CD14-positive monocyte (primary cell): ENCODE measurements at regions not wholly inside any gene's neighbourhood (a gene's known extent, or its start where the extent isn't known, plus 50 kb on each side); places are given as distances from the start of the nearest gene placed in this dataset.

Source experiments
- DNase-seq, 3 donors: peaks; one replicate each; pipeline ENCODE4 v3.0.0-alpha.2; 2011 to 2022
- H2AFZ ChIP-seq: 2 replicates; pipeline ENCODE4 v1.6.0; 2012; ENCODE audit warnings: mild to moderate bottlenecking, low read depth, low read length, inconsistent platforms; ENCODE audit not compliant: insufficient read depth, poor library complexity, severe bottlenecking
- H3K27ac ChIP-seq, 2 donors: 1 replicate in 1 of 2; 2 replicates in 1 of 2; pipeline ENCODE4 v1.5.1; 2012 to 2013; ENCODE audit warnings: low read length in 2 of 2, control low read depth in 1 of 2, inconsistent platforms in 1 of 2, low read depth in 1 of 2, mild to moderate bottlenecking in 1 of 2
- H3K27me3 ChIP-seq, 2 donors: one replicate each; pipeline versions ENCODE4 v1.6.0 to v1.6.1; 2011 to 2013; ENCODE audit warnings: low read length in 2 of 2; ENCODE audit not compliant: control insufficient read depth in 2 of 2, insufficient read depth in 2 of 2
- H3K36me3 ChIP-seq, 2 donors: replicated peaks in 1 of 2; 1 replicate in 1 of 2; 2 replicates in 1 of 2; pipeline versions ENCODE4 v1.5.1 to v1.6.1; 2012 to 2013; ENCODE audit warnings: low read length in 2 of 2, control low read depth in 1 of 2, inconsistent platforms in 1 of 2, mild to moderate bottlenecking in 1 of 2; ENCODE audit not compliant: insufficient read depth in 2 of 2, control insufficient read depth in 1 of 2
- H3K4me1 ChIP-seq, 2 donors: 1 replicate in 1 of 2; 2 replicates in 1 of 2; pipeline versions ENCODE4 v1.5.1 to v1.6.1; 2012 to 2013; ENCODE audit warnings: low read length in 2 of 2, control low read depth in 1 of 2, inconsistent platforms in 1 of 2, mild to moderate bottlenecking in 1 of 2, moderate library complexity in 1 of 2; ENCODE audit not compliant: insufficient read depth in 2 of 2, control insufficient read depth in 1 of 2
- H3K4me2 ChIP-seq: replicated peaks from 2 replicates; pipeline ENCODE3; 2012; ENCODE audit warnings: low read length, moderate library complexity, mild to moderate bottlenecking; ENCODE audit not compliant: poor library complexity, severe bottlenecking; ENCODE audit errors: extremely low read depth
- H3K4me3 ChIP-seq, 3 experiments: fragments of 200-600 bp in 1 of 3; sonication (generic) in 1 of 3; replicated peaks in 1 of 3; 1 replicate in 2 of 3; 2 replicates in 1 of 3; pipeline ENCODE4 v1.5.1; 2011 to 2013; ENCODE audit warnings: low read length in 3 of 3, mild to moderate bottlenecking in 3 of 3, control low read depth in 2 of 3, low read depth in 2 of 3, inconsistent platforms in 1 of 3, moderate library complexity in 1 of 3
- H3K79me2 ChIP-seq: 2 replicates; pipeline ENCODE4 v1.6.0; 2012; ENCODE audit warnings: mild to moderate bottlenecking, control low read depth, inconsistent platforms, low read length, moderate library complexity; ENCODE audit not compliant: insufficient read depth
- H3K9ac ChIP-seq: 2 replicates; pipeline ENCODE4 v1.6.0; 2017; ENCODE audit warnings: low read length, mild to moderate bottlenecking; ENCODE audit not compliant: insufficient read depth, poor library complexity, severe bottlenecking
- H3K9me3 ChIP-seq, 2 donors: replicated peaks in 1 of 2; 1 replicate in 1 of 2; 2 replicates in 1 of 2; pipeline versions ENCODE4 v1.5.1 to v1.6.1; 2012 to 2013; ENCODE audit warnings: low read length in 2 of 2, control low read depth in 1 of 2; ENCODE audit not compliant: control insufficient read depth in 1 of 2, insufficient read depth in 1 of 2
- H4K20me1 ChIP-seq: 2 replicates; pipeline ENCODE4 v1.6.0; 2012; ENCODE audit warnings: mild to moderate bottlenecking, low read length, control low read depth, moderate library complexity; ENCODE audit not compliant: insufficient read depth
- H3K27ac Mint-ChIP-seq, 7 donors: one replicate each; pipeline ENCODE4 v1.8.0; 2020; ENCODE audit warnings: mild to moderate bottlenecking in 7 of 7, mixed read lengths in 7 of 7, moderate library complexity in 6 of 7, inconsistent platforms in 2 of 7
- H3K27me3 Mint-ChIP-seq, 3 donors: one replicate each; pipeline ENCODE4 v1.8.0; 2021 to 2022; ENCODE audit warnings: low read depth in 3 of 3, mild to moderate bottlenecking in 3 of 3, mixed read lengths in 3 of 3, moderate library complexity in 3 of 3, inconsistent platforms in 1 of 3
- H3K36me3 Mint-ChIP-seq, 2 donors: one replicate each; pipeline ENCODE4 v1.8.0; 2020; ENCODE audit warnings: mixed read lengths in 2 of 2, inconsistent platforms in 1 of 2, mild to moderate bottlenecking in 1 of 2
- H3K4me1 Mint-ChIP-seq: one replicate; pipeline ENCODE4 v1.8.0; 2020; ENCODE audit warnings: mild to moderate bottlenecking, mixed read lengths
- H3K4me3 Mint-ChIP-seq, 2 donors: one replicate each; pipeline ENCODE4 v1.8.0; 2020; ENCODE audit warnings: mild to moderate bottlenecking in 2 of 2, mixed read lengths in 2 of 2, moderate library complexity in 1 of 2
- H3K9me3 Mint-ChIP-seq, 7 donors: one replicate each; pipeline ENCODE4 v1.8.0; 2020 to 2022; ENCODE audit warnings: mixed read lengths in 7 of 7, mild to moderate bottlenecking in 6 of 7, moderate library complexity in 6 of 7, inconsistent platforms in 2 of 7
- WGBS: methylation state at CpG from one replicate; pipeline ENCODE4 v1.1.5; 2013; ENCODE audit warnings: missing lambda C conversion rate; ENCODE audit not compliant: insufficient coverage; 5-methylcytosine and 5-hydroxymethylcytosine counted together
- intact Hi-C, 2 donors: fragments of 100-400 bp; cut with micrococcal nuclease; formaldehyde crosslinking; loops; one replicate each; pipeline versions ENCODE4 v1.15.0 to v1.15.1; 2023
- TF ChIP-seq, protein P1 (sequence below): fragments of 200-600 bp; IDR thresholded peaks from one replicate; pipeline ENCODE4 v1.8.0; 2022; ENCODE audit warnings: antibody characterized with exemption, mild to moderate bottlenecking

- H3K36me3 ChIP-seq, result no peaks in the 10 kb centered on the region
- WGBS, result 95% methylated on average over 4 of the region's 6 CpGs
- Mint-ChIP-seq H3K4me1 (peaks cover 4% of the 10 kb centered on the region), H3K27ac (no peak overlapping the region), H3K36me3 (no peaks in the 10 kb centered on the region), H3K4me3 (peak overlapping the region in 1 of 2 donors; percentile 22), H3K9me3 (no peaks in the 10 kb centered on the region), H3K27me3 (peaks cover 21 to 39% (median 32%) of the 10 kb centered on the region in 3 donors)
- H3K9ac ChIP-seq, result no peak overlapping the region
- TF ChIP-seq, protein P1, sequence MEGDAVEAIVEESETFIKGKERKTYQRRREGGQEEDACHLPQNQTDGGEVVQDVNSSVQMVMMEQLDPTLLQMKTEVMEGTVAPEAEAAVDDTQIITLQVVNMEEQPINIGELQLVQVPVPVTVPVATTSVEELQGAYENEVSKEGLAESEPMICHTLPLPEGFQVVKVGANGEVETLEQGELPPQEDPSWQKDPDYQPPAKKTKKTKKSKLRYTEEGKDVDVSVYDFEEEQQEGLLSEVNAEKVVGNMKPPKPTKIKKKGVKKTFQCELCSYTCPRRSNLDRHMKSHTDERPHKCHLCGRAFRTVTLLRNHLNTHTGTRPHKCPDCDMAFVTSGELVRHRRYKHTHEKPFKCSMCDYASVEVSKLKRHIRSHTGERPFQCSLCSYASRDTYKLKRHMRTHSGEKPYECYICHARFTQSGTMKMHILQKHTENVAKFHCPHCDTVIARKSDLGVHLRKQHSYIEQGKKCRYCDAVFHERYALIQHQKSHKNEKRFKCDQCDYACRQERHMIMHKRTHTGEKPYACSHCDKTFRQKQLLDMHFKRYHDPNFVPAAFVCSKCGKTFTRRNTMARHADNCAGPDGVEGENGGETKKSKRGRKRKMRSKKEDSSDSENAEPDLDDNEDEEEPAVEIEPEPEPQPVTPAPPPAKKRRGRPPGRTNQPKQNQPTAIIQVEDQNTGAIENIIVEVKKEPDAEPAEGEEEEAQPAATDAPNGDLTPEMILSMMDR, result no peak
- H3K27me3 ChIP-seq, result peaks cover 0 to 15% of the 10 kb centered on the region in 2 donors
- no peak overlapping the region for H2AFZ ChIP-seq
- H3K9me3 ChIP-seq, result no peaks in the 10 kb centered on the region
- DNase-seq, result no peak
- no peaks in the 10 kb centered on the region for H4K20me1 ChIP-seq
- H3K27ac ChIP-seq, result no peak overlapping the region
- H3K79me2 ChIP-seq, result no peaks in the 10 kb centered on the region
- intact Hi-C loops, result loop anchor here in 1 of 2 donors (10.0 kb wide), 1 partner anchor 337 kb away; no protein-coding TSS in a partner anchor
- no peak overlapping the region for H3K4me2 ChIP-seq
- H3K4me3 ChIP-seq, result no peak overlapping the region
- H3K4me1 ChIP-seq, result no peaks in the 10 kb centered on the region
These were observed 166.9 kb downstream of the ABHD5 start for GRCh38 chr3:43857361-43858293.

DNA sequence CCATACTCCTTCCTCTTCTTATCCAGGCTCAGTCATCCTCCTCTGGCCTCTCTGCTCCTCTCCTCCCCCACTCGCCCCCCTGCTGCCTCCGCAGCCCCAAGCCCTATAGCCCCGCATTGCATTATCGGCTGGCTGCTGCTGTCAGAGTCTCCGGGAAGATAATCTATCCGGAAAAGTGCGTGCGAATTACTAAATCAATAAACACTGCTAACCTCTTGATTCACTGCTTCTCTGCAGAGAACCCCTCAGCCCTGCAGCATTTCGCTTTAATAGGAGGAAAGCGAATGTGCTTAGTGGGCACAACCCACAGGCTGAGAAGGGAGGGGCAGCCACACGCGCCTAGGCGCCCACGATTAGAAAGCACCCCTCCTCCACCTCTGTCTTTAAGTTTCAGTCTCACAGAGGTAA lies 167.6 kb downstream of the ABHD5 start:
- TF ChIP-seq, protein P1, result no peak
- DNase-seq, result no peak
- Mint-ChIP-seq H3K27me3 (peaks cover 21 to 39% (median 32%) of the 10 kb centered on the region in 3 donors), H3K36me3 (no peaks in the 10 kb centered on the region), H3K4me1 (peaks cover 4% of the 10 kb centered on the region), H3K9me3 (no peaks in the 10 kb centered on the region), H3K27ac (no peak overlapping the region), H3K4me3 (no peak overlapping the region)
- H3K4me1 ChIP-seq, result no peaks in the 10 kb centered on the region
- H3K9me3 ChIP-seq, result no peaks in the 10 kb centered on the region
- WGBS, result 34% methylated on average over 6 of the region's 14 CpGs
- H3K27ac ChIP-seq, result no peak overlapping the region
- intact Hi-C loops, result loop anchor here in 1 of 2 donors (10.0 kb wide), 1 partner anchor 337 kb away; no protein-coding TSS in a partner anchor
- no peak overlapping the region for H3K4me3 ChIP-seq
- H3K27me3 ChIP-seq, result peaks cover 0 to 15% of the 10 kb centered on the region in 2 donors
- no peak overlapping the region for H3K4me2 ChIP-seq
- no peak overlapping the region for H3K9ac ChIP-seq
- no peaks in the 10 kb centered on the region for H4K20me1 ChIP-seq
- H2AFZ ChIP-seq, result no peak overlapping the region
- H3K79me2 ChIP-seq, result no peaks in the 10 kb centered on the region
- H3K36me3 ChIP-seq, result no peaks in the 10 kb centered on the region
